Kidney epithelial cell (primary cell): ENCODE measurements at regions not wholly inside any gene's neighbourhood (a gene's known extent, or its start where the extent isn't known, plus 50 kb on each side); places are given as distances from the start of the nearest gene placed in this dataset.
A peak's percentile ranks its signal among the peaks of the same experiment; 100 is the strongest.
"Not testable (repeated sequence)": the region's sequence is repeated elsewhere in the genome, so short reads cannot be mapped to it uniquely, and the experiment has no call there.

Experiments
- DNase-seq: peaks from one replicate; pipeline ENCODE4 v3.0.0-alpha.2; 2010; ENCODE audit warnings: low read depth
- H3K27me3 ChIP-seq: 2 replicates; pipeline ENCODE4 v1.6.0; 2011; ENCODE audit warnings: low read length; ENCODE audit not compliant: control insufficient read depth, insufficient read depth
- H3K36me3 ChIP-seq: 2 replicates; pipeline ENCODE4 v1.5.1; 2011; ENCODE audit warnings: low read length; ENCODE audit not compliant: control insufficient read depth, insufficient read depth
- H3K4me3 ChIP-seq: 2 replicates; pipeline ENCODE4 v1.5.1; 2011; ENCODE audit warnings: low read depth, mild to moderate bottlenecking, control low read depth, low read length
- CTCF ChIP-seq: IDR thresholded peaks from 2 replicates; pipeline ENCODE4 v1.5.1; 2011; ENCODE audit warnings: mild to moderate bottlenecking, moderate library complexity, low read length, control low read depth, inconsistent platforms; ENCODE audit not compliant: insufficient read depth, poor library complexity, severe bottlenecking

- TF ChIP-seq CTCF, result peak; percentile 30
- Histone ChIP-seq H3K4me3 (no peak overlapping the region), H3K27me3 (no peaks in the 10 kb centered on the region), H3K36me3 (no peaks in the 10 kb centered on the region)
- DNase-seq, result no peak
These were observed 82.9 kb downstream of the LAS1L start for GRCh38 chrX:65451663-65452062.

GRCh38 chrX:65420154-65420553 is 114.4 kb downstream of the LAS1L start:
- no peak overlapping the region for H3K4me3 ChIP-seq
- no peak for TF ChIP-seq CTCF
- DNase-seq, result no peak
- no peaks in the 10 kb centered on the region for H3K27me3 ChIP-seq
- no peaks in the 10 kb centered on the region for H3K36me3 ChIP-seq

DNA sequence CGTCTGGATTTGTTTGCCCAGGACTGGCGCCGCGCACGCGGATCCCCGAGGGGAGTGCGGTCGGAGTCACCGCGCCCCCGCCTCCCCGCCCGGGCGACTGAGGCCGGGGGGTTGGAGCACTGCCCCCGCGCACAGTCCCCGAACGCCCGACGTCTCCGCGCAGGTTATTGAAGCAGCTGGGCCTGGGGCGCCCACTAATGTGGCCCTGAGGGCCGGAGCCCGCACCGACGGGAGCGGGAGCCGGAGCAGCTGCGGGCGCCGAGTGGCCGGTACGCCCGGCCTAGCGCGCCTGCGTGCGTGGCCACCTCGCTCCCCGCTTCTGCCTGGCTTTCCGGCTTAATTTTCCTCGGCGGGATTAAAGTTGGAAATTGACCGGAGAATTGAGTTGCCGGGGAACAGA is 126.9 kb downstream of the LAS1L start:
- peaks cover 15% of the 10 kb centered on the region for H3K27me3 ChIP-seq
- not testable (repeated sequence) for DNase-seq, H3K36me3 ChIP-seq, H3K4me3 ChIP-seq

GRCh38 chrX:65407157-65407626 is 127.4 kb downstream of the LAS1L start:
- DNase-seq, result no peak
- Histone ChIP-seq H3K36me3 (no peaks in the 10 kb centered on the region), H3K4me3 (no peak overlapping the region), H3K27me3 (peaks cover 15% of the 10 kb centered on the region)
- TF ChIP-seq CTCF, result no peak

- no peak for DNase-seq
- Histone ChIP-seq H3K27me3 (peaks cover 15% of the 10 kb centered on the region), H3K4me3 (no peak overlapping the region), H3K36me3 (no peaks in the 10 kb centered on the region)
- no peak for TF ChIP-seq CTCF
These were observed 128.1 kb downstream of the LAS1L start for GRCh38 chrX:65406532-65406931.

DNA sequence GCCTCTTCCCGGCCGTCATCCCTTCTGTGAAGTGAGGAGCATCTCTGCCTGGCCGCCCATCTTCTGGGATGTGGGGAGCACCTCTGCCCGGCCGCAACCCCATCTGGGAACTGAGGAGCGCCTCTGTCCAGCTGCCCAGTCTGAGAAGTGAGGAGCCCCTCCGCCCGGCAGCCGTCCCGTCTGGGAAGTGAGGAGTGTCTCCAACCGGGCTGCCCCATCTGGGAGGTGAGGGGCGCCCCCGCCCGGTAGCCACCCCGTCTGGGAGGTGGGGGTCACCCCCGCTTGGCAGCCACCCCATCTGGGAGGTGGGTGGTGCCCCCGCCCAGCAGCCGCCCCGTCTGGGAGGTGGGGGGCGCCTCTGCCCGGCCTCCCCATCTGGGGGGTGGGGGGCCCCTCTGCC is 142.3 kb downstream of the LAS1L start:
- Histone ChIP-seq H3K4me3 (no peak overlapping the region), H3K36me3 (no peaks in the 10 kb centered on the region), H3K27me3 (no peaks in the 10 kb centered on the region)
- no peak for DNase-seq
- TF ChIP-seq CTCF, result no peak

DNA sequence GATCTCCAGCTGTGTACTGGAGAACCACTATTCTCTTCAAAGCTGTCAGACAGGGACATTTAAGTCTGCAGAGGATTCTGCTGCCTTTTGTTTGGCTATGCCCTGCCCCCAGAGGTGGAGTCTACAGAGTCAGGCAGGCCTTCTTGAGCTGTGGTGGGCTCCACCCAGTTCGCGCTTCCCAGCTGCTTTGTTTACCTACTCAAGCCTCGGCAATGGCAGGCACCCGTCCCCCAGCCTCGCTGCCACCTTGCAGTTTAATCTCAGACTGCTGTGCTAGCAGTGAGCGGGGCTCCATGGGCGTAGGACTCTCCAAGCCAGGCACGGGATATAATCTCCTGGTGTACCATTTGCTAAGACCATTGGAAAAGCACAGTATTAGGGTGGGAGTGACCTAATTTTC is 145.5 kb downstream of the LAS1L start:
- not testable (repeated sequence) for H3K36me3 ChIP-seq, H3K27me3 ChIP-seq, DNase-seq, H3K4me3 ChIP-seq
